ENCODE measurements at regions not wholly inside any gene's neighbourhood (a gene's known extent, or its start where the extent isn't known, plus 50 kb on each side); places are given as distances from the start of the nearest gene placed in this dataset.
"Not testable (repeated sequence)": the region's sequence is repeated elsewhere in the genome, so short reads cannot be mapped to it uniquely, and the experiment has no call there.

DNA sequence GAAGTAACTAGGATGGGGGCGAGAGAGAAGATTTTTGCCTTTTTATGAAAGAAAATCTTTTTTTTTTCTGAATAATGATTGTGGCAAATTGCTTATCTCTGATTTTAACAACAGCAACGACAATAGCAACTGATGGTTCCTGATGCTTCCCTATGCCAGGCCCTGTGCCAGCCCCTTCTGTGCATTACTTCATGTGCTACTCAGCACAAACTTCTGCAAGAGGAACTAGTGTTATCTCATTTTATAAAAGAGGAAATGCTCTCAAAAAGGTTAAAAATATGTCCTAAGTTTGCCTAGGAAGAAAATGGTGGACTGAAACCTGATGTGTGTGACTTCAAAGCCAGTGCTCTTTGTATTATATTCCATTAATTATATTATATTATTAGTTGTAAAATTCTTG is 74.0 kb upstream of the RALGAPA2 start:
- DNase-seq: no peak

DNA sequence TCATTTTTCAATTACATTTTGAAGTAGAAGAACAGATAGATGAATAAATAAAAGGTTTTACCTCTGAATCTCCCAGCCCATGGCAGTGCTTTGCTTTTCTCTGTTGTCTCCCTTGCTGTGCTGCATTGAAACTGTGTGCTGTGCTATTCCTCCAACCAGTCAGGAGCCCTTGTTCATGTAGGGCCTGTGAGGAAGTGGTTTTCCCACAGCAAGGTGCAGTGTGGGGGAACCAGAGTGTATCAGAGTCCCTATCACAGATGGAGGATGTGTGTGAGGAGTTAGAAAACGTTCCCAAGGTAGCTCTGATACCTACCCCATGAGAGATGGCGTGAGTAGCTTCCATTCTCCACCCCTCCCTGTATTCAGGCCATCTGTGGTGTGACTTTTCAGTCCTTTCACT is 72.8 kb upstream of the RALGAPA2 start:
- no peak for DNase-seq

DNA sequence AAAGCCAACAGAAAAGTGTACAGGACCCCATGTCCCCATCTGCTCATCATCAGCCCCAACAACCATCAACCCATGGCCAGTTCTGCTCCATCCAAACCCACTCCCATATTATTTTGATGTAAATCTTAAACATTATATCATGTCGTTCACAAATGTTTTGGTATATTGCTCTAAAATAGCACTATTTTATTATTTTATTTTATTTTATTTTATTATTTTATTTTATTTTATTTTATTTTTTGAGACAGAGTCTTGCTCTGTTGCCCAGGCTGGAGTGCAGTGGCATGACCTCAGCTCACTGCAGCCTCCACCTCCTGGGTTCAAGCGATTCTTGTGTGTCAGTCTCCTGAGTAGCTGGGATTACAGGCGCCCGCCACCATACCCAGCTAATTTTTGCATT is 72.0 kb upstream of the RALGAPA2 start:
- DNase-seq: not testable (repeated sequence)

DNA sequence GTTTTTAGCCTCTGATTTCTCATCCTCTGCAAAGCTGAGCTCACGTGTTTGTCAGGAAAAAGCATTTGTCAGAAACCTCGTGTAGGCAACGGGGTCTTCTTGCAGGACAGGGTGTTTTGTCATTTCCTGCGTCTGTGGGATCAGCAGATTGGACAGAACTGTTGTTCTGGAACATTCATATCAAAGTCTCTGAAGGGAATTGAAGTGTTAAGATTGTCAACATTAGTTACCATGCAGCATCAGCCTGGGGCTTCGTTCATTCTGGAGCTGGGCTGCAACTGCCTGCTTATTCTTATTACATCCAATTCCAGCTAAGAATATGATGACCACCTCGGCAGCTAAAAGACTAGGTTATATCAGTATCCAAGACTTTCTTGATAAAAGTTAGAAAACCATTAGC is 71.0 kb upstream of the RALGAPA2 start:
- DNase-seq: no peak

DNA sequence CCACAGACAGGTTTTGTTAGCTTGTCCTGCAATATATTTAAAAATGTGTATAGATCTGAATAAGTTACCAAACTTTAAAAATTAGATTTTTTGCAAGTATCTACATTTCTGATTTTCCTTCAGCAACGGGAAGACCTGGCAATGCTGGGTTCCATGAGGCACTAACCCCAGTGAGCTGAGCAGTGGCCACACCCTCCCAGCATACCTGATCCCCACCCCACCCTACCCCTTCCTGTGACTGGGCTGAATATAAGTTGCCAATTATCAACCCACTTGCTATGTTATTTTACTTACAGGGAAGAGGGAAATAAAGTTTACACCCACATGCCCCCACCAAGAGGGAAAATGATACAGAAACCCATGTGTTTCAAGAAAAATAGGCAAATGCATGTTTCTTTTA is 70.3 kb upstream of the RALGAPA2 start:
- no peak for DNase-seq

DNA sequence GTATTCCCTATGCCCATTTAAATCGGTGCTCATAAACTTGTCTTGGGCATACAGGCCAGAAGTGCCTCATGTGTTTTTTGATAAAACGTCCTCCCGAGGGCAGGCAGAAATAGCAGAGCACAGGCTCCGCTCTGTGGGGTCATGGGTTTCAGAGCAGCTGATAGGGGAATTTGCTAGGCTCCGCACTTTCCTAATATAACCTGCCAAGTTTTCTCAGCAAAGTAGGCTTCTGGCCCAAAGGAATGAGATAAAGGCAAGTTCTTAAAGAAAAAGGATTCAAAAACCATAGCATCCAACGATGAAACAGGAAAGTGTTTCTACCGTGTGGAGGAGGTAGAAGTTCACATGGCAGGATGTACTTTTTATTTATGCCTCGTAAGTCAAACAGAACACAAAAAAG is 69.8 kb upstream of the RALGAPA2 start:
- no peak for DNase-seq

DNA sequence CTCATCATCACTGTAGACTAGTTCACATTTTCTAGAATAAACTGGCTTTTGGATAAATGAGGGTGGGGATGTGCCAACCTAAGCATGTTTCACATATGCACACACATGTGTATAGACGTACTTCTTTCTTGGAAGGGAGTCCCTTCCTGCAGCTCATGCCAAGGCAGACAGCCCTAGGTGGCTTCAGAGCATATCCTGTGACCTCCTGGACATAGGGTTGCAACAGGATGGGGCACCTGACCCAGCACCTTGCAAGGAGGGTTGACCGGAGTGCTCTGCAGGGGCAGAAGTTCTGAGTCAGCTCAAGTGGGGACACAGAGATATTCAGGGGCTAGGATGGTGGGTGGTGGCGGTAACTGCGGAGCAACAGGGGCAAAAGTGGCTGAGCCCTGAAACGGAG is 68.6 kb upstream of the RALGAPA2 start:
- DNase-seq: no peak

DNA sequence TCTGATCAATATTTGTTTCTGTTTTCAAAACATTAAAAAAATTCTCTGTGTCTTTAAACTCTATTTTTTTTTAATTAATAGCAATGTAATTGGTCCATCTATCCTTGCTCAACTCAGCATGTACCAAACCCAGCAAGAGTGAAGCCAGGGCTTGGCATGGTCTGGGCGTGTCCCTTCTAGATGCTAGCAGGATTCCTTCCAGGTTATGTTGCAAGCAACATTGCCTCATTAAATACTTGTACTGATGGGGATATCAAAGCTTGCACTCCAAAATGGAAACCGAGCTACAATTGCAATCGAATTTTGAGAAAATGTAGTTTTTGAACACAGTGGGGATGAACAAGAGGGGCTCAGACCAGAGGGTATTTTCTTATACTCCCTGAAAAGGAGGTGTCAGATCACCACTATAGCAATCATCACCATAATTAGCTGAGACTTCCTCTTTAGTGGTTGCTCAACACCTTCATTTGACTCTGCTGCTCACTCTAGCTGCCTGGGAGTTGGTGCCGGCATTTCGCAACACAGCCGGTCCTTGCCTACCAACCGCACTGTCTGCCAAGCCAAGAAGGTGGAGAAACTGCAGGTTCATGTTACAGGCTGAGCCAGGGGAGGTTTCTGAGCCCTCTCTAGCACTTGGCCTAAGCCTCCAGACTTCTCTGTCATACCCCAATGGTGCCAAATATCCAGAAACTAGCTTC is 67.8 kb upstream of the RALGAPA2 start:
- DNase-seq: peak; percentile 64

DNA sequence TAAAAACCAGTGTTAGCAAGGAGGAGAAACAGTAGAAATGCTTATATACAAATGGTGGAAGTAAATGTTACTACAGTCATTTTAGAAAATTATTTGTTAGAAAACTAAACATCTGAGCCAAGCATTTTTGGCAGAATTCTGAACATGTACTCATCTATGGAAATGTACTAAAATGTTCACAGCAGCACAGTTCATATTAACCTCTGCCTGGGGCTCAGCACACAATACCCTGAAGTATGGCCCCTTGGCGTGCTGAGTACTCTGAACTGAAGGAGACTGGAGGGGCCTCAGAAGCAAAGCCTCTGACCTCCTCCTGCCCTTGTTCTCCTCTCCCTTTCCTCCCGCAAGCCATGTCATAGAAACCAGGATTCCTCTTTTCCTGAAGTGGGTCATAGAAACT is 66.2 kb upstream of the RALGAPA2 start:
- no peak for DNase-seq

DNA sequence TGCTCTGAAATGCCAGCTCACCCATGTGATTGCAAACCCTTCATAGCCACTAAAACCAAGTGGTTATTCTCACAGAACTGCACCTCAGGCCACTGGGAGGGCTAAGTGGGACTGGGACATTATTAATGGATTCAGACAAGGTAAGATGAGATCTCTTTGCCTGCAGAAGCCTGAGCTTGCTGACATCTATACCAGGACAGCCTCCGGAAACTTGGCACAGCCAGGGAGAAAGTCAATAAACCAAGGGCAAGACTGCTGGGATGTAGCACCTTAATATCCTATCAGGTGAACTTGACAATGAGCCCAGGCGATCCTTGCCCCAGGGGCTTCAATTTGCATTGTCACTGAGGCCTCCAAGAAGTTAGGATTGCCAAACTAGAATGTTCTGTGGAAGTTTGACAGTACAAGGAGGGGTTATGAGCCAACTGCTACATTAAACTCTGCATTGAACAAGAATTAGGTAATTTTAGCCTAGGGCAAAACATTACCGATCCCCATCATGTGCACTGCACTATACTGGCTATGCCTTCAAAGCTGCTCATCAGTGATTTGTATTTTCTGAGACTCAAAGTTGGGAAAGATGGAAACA is 60.1 kb upstream of the RALGAPA2 start:
- DNase-seq: no peak

DNA sequence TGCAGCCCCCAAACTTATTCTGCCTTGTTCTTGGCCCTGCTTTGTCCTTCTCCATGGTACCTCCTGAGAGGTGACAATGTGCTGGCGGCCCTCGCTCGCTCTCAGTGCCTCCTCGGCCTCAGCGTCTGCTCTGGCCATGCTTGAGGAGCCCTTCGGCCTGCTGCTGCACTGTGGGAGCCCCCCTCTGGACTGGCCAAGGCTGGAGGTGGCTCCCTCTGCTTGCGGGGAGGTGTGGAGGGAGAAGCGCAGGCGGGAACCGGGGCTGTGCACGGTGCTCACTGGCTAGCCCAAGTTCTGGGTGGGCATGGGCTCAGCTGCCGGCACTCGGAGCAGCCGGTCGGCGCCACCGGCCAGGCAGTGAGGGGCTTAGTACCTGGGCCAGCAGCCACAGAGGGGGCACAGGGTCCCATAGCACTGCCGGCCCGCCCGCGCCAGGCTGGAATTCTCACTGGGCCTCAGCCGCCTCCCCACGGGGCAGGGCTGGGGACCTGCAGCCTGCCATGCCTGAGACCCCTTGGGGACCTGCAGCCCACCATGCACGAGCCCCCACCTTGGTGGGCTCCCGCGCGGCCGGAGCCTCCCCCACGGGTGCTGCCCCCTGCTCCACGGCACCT is 55.9 kb upstream of the RALGAPA2 start:
- DNase-seq: no peak

DNA sequence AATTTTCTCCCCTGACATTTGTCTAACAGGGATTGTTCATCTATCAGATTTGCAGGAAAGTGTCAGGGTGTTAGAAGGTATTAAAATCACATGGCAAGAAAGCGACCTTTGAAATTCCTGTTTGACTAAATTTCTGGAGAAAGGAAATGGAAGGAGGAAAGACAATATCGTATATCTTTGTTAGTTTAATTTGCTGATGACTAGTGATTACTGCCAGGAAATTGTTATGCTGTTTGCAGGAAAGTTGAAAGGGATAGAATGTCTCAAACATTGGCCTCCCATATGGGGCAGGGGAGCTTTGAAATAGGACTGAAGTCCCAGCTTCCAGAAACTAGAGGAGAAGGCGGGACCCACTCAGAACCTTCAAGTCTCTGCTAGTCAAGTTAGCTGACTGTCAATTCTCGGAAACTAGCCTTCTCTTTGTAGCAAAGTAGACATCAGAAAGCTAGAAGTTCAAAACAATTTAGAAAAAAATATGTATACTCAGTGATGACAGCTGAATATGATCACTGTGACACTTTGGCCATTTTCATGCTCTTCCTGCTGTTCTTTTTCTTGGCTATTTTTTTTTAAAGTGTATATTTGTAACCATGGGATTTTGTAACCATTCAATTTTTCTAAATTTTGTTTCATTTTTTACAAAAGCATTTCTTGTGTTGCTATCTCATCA is 53.4 kb upstream of the RALGAPA2 start:
- DNase-seq: no peak

DNA sequence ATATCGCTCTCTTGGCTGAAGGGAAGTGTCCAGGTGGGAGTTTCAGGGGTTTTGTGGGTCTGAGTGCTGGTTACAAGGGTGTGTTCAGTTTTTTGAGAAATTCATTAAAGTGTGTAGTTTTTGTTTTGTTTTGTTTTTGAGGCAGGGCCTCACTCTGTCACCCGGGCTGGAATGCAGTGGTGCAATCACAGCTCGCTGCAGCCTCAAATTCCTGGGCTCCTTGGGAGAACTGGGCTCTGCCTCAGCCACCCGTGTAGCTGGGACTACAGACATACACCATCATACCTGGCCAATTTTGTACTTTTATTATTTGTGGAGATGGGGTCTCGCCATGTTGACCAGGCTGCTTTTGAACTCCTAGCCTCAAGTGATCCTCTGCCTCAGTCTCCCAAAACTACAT is 51.2 kb upstream of the RALGAPA2 start:
- DNase-seq: no peak
